ENCODE measurements at regions not wholly inside any gene's neighbourhood (a gene's known extent, or its start where the extent isn't known, plus 50 kb on each side); places are given as distances from the start of the nearest gene placed in this dataset.

- Mint-ChIP-seq H3K9me3 (peaks cover 4% of the 10 kb centered on the region; the same call in 1 of the 2 replicates), H3K27me3 (ENCODE audit: low read depth) (peaks cover 3% of the 10 kb centered on the region; the same call in 1 of the 2 replicates), H3K4me3 (no peak overlapping the region), H3K27ac (no peak overlapping the region), H3K4me1 (peaks cover 13% of the 10 kb centered on the region), H3K36me3 (no peaks in the 10 kb centered on the region)
- ChIA-PET CTCF (interaction anchor here (0.9 to 1.9 kb wide), 3 partner anchors 21 to 115 kb away, joined by 4 to 6 read pairs (median 4); no protein-coding TSS in a partner anchor), POLR2A (no interaction called here)
- peak; percentile 32; the same call in 1 of the 2 replicates for ATAC-seq
- peak; percentile 54 for DNase-seq (ENCODE audit: low spot score)
- TF ChIP-seq PREB (CRISPR knock-in tag; IDR thresholded peaks at IDR 0.05; ENCODE audit: borderline replicate concordance), result no peak
- TF ChIP-seq ARID4B (CRISPR knock-in tag; IDR thresholded peaks at IDR 0.05; ENCODE audit: borderline replicate concordance), result no peak
- TF ChIP-seq ZNF425 (CRISPR knock-in tag; conservative IDR thresholded peaks at IDR 0.05), result no peak
- no peak for TF ChIP-seq TEAD1 (CRISPR knock-in tag; IDR thresholded peaks at IDR 0.05)
- TF ChIP-seq USF2 (CRISPR knock-in tag; IDR thresholded peaks at IDR 0.05), result no peak
- no peak for TF ChIP-seq FOXJ3 (CRISPR knock-in tag; IDR thresholded peaks at IDR 0.05; ENCODE audit: borderline replicate concordance)
- TF ChIP-seq HMGA2 (CRISPR knock-in tag; IDR thresholded peaks at IDR 0.05), result no peak
- no peak for TF ChIP-seq CBFB (CRISPR knock-in tag; IDR thresholded peaks at IDR 0.05; ENCODE audit: low read depth)
- TF ChIP-seq USF1 (CRISPR knock-in tag; IDR thresholded peaks at IDR 0.05), result no peak
- no peak for TF ChIP-seq FOXK1 (CRISPR knock-in tag; IDR thresholded peaks at IDR 0.05)
- TF ChIP-seq NFYB (CRISPR knock-in tag; conservative IDR thresholded peaks at IDR 0.05; ENCODE audit: low read depth), result no peak
- TF ChIP-seq CREB1 (CRISPR knock-in tag; IDR thresholded peaks at IDR 0.05), result no peak
- TF ChIP-seq ZSCAN18 (CRISPR knock-in tag; IDR thresholded peaks at IDR 0.05), result no peak
- TF ChIP-seq RORB (CRISPR knock-in tag; IDR thresholded peaks at IDR 0.05), result no peak
- no peak for TF ChIP-seq TCF7 (CRISPR knock-in tag; IDR thresholded peaks at IDR 0.05; ENCODE audit: low read depth)
- no peak for TF ChIP-seq HMGXB4 (CRISPR knock-in tag; IDR thresholded peaks at IDR 0.05)
- TF ChIP-seq AR (CRISPR knock-in tag; IDR thresholded peaks at IDR 0.05), result no peak
- TF ChIP-seq NFATC4 (CRISPR knock-in tag; IDR thresholded peaks at IDR 0.05), result no peak
- TF ChIP-seq ETV6 (CRISPR knock-in tag; IDR thresholded peaks at IDR 0.05), result no peak
- TF ChIP-seq ZBTB21 (CRISPR knock-in tag; IDR thresholded peaks at IDR 0.05; ENCODE audit: borderline replicate concordance), result no peak
These were observed 150.6 kb downstream of the HRH4 start for GRCh38 chr18:24611075-24611474.

Data from WTC11 (cell line).